Erythroblast (primary cell): ENCODE measurements at regions not wholly inside any gene's neighbourhood (a gene's known extent, or its start where the extent isn't known, plus 50 kb on each side); places are given as distances from the start of the nearest gene placed in this dataset.

Experiments used
- GATA1 ChIP-seq: IDR thresholded peaks from 2 replicates; pipeline ENCODE4 v1.6.1; 2011; ENCODE audit warnings: low read depth, mild to moderate bottlenecking, control low read depth, low read length, moderate library complexity
- POLR2A ChIP-seq: IDR thresholded peaks from 2 replicates; pipeline ENCODE4 v1.6.1; 2011; ENCODE audit warnings: mild to moderate bottlenecking, low read length

DNA sequence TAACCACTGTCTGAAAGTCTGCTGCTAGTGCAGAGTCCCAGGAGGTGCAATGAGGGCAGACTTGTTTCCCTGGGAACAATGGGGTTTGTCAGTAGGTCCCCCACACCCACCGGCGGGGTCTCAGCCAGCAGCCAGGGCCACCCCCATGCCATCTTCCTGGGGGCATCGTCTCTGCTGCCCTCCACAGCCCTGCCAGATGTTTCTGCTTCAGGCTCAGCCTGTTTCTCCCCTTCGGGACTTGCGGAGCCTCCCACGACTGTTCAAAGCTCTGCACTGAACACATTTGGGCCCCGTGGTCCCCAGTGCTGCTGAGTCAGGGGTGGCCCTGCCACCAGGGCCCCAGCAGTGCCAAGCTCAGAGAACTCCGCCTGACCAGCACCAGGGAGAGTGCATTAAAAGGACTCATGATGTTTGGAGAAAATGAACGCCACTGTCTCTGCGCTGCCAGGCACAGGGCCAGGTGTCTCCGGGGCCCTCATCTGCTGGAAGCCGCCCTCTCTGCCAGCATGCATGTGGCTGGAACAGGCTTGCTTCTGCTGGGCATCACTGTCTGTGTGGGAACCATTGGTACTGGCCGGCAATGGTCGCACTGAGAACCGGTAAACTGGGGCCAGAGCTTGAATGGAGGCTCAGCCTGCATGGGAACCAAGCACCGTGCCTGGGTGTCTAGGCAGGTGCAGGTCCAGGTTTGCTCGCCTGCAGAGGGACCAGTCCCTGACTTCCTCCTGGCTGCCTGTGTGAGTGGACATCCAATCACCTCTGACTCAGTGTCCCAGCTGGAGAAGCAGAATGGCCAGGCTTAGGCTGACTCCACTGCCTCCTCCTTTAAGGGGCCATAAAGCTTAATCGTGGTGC is 345.1 kb downstream of the GLRX3 start:
- TF ChIP-seq POLR2A (no peak), GATA1 (no peak)
